Vagina (tissue), 2 donors: ENCODE measurements at regions not wholly inside any gene's neighbourhood (a gene's known extent, or its start where the extent isn't known, plus 50 kb on each side); places are given as distances from the start of the nearest gene placed in this dataset.

Source experiments
- DNase-seq, 2 donors: peaks; one replicate each; pipeline ENCODE4 v3.0.0-alpha.2; 2017; ENCODE audit errors: extremely low spot score in 2 of 2
- H3K27ac ChIP-seq: fragments of 200-600 bp; sonication (generic); one replicate; pipeline ENCODE4 v1.5.1; 2019
- H3K27me3 ChIP-seq: fragments of 200-600 bp; sonication (generic); one replicate; pipeline ENCODE4 v1.5.1; 2019
- H3K36me3 ChIP-seq, 2 donors: fragments of 200-600 bp; sonication (generic); one replicate each; pipeline ENCODE4 v1.5.1; 2017 to 2019
- H3K4me1 ChIP-seq: fragments of 200-600 bp; sonication (generic); one replicate; pipeline ENCODE4 v1.5.1; 2019
- H3K4me3 ChIP-seq, 2 donors: fragments of 200-600 bp; sonication (generic); 1 replicate in 1 of 2; 2 replicates in 1 of 2; pipeline ENCODE4 v1.5.1; 2016 to 2019
- H3K9me3 ChIP-seq: fragments of 200-600 bp; sonication (generic); one replicate; pipeline ENCODE4 v1.5.1; 2019
- CTCF ChIP-seq, 3 experiments: fragments of 450-650 bp in 2 of 3; fragments of 200-600 bp in 1 of 3; sonication (generic) in 1 of 3; IDR thresholded peaks; one replicate each; pipeline ENCODE4 v1.5.1; 2017 to 2019; ENCODE audit warnings: antibody characterized with exemption in 3 of 3, mild to moderate bottlenecking in 2 of 3, moderate library complexity in 2 of 3
- POLR2A ChIP-seq, 2 donors: fragments of 450-650 bp; IDR thresholded peaks; one replicate each; pipeline ENCODE4 v1.6.1; 2017; ENCODE audit warnings: antibody characterized with exemption in 2 of 2, mild to moderate bottlenecking in 2 of 2, moderate library complexity in 2 of 2
- POLR2AphosphoS5 ChIP-seq, 2 donors: sonication (generic); formaldehyde crosslinking; IDR thresholded peaks; one replicate each; pipeline ENCODE4 v1.9.0; 2017; ENCODE audit warnings: antibody characterized with exemption in 2 of 2, mild to moderate bottlenecking in 2 of 2, low read depth in 1 of 2; ENCODE audit not compliant: insufficient read depth in 1 of 2
- intact Hi-C: fragments of 100-400 bp; cut with DNase I; formaldehyde crosslinking; loops from one replicate; pipeline ENCODE4 v1.15.1; 2023

GRCh38 chr4:185878633-185879032, 66.6 kb upstream of the SORBS2 start:
- TF ChIP-seq POLR2AphosphoS5 (IDR thresholded peaks at IDR 0.05; ENCODE audit: insufficient read depth in 1 of 2, low read depth in 1 of 2) (no peak), CTCF (IDR thresholded peaks at IDR 0.05) (no peak), POLR2A (IDR thresholded peaks at IDR 0.05) (no peak)
- DNase-seq, result no peak
- H3K36me3 ChIP-seq, result no peaks in the 10 kb centered on the region
- no peaks in the 10 kb centered on the region for H3K9me3 ChIP-seq
- no peaks in the 10 kb centered on the region for H3K4me1 ChIP-seq
- no peaks in the 10 kb centered on the region for H3K27me3 ChIP-seq
- H3K4me3 ChIP-seq, result no peak overlapping the region
- intact Hi-C loops, result no loop called here
- H3K27ac ChIP-seq, result no peak overlapping the region

- no peaks in the 10 kb centered on the region for H3K9me3 ChIP-seq
- no peak for DNase-seq
- TF ChIP-seq POLR2A (IDR thresholded peaks at IDR 0.05) (no peak), CTCF (IDR thresholded peaks at IDR 0.05) (no peak), POLR2AphosphoS5 (IDR thresholded peaks at IDR 0.05; ENCODE audit: insufficient read depth in 1 of 2, low read depth in 1 of 2) (no peak)
- no peaks in the 10 kb centered on the region for H3K4me1 ChIP-seq
- H3K4me3 ChIP-seq, result no peak overlapping the region
- H3K36me3 ChIP-seq, result no peaks in the 10 kb centered on the region
- intact Hi-C loops, result no loop called here
- no peak overlapping the region for H3K27ac ChIP-seq
- no peaks in the 10 kb centered on the region for H3K27me3 ChIP-seq
Measured at GRCh38 chr4:185879666-185880312, 67.8 kb upstream of the SORBS2 start.

- Histone ChIP-seq H3K27me3 (no peaks in the 10 kb centered on the region), H3K9me3 (no peaks in the 10 kb centered on the region), H3K4me1 (no peaks in the 10 kb centered on the region), H3K27ac (no peak overlapping the region), H3K36me3 (no peaks in the 10 kb centered on the region), H3K4me3 (no peak overlapping the region)
- no peak for DNase-seq
- intact Hi-C loops, result no loop called here
- TF ChIP-seq POLR2AphosphoS5 (IDR thresholded peaks at IDR 0.05; ENCODE audit: insufficient read depth in 1 of 2, low read depth in 1 of 2), result no peak
- no peak for TF ChIP-seq POLR2A (IDR thresholded peaks at IDR 0.05)
- TF ChIP-seq CTCF (IDR thresholded peaks at IDR 0.05), result no peak
Measured at GRCh38 chr4:185880571-185880970, 68.6 kb upstream of the SORBS2 start.

GRCh38 chr4:185881430-185881829, 69.4 kb upstream of the SORBS2 start:
- Histone ChIP-seq H3K4me3 (no peak overlapping the region), H3K27me3 (no peaks in the 10 kb centered on the region), H3K4me1 (no peaks in the 10 kb centered on the region), H3K27ac (no peak overlapping the region), H3K9me3 (no peaks in the 10 kb centered on the region), H3K36me3 (no peaks in the 10 kb centered on the region)
- intact Hi-C loops, result no loop called here
- no peak for DNase-seq
- no peak for TF ChIP-seq POLR2A (IDR thresholded peaks at IDR 0.05)
- TF ChIP-seq POLR2AphosphoS5 (IDR thresholded peaks at IDR 0.05; ENCODE audit: insufficient read depth in 1 of 2, low read depth in 1 of 2), result no peak
- no peak for TF ChIP-seq CTCF (IDR thresholded peaks at IDR 0.05)

- H3K27ac ChIP-seq, result no peak overlapping the region
- H3K36me3 ChIP-seq, result no peaks in the 10 kb centered on the region
- intact Hi-C loops, result no loop called here
- no peak for TF ChIP-seq POLR2A (IDR thresholded peaks at IDR 0.05)
- no peak for TF ChIP-seq CTCF (IDR thresholded peaks at IDR 0.05)
- TF ChIP-seq POLR2AphosphoS5 (IDR thresholded peaks at IDR 0.05; ENCODE audit: insufficient read depth in 1 of 2, low read depth in 1 of 2), result no peak
- no peaks in the 10 kb centered on the region for H3K9me3 ChIP-seq
- no peak for DNase-seq
- no peaks in the 10 kb centered on the region for H3K27me3 ChIP-seq
- H3K4me1 ChIP-seq, result no peaks in the 10 kb centered on the region
- no peak overlapping the region for H3K4me3 ChIP-seq
Measured at GRCh38 chr4:185883591-185883990, 71.6 kb upstream of the SORBS2 start.
